Activated naive CD8-positive, alpha-beta T cell treated with anti-CD3 and anti-CD28 coated beads, Interleukin-2, amount 50 U/mL, for 24 hours (primary cell): ENCODE measurements at regions not wholly inside any gene's neighbourhood (a gene's known extent, or its start where the extent isn't known, plus 50 kb on each side); places are given as distances from the start of the nearest gene placed in this dataset.
"Not testable (repeated sequence)": the region's sequence is repeated elsewhere in the genome, so short reads cannot be mapped to it uniquely, and the experiment has no call there.

Source experiments
- ATAC-seq: fragments of 150-1000 bp; cut with Tn5 transposase; one replicate; pipeline ENCODE4 v1.10.0; 2021
- DNase-seq: peaks from one replicate; pipeline ENCODE4 v3.0.0; 2021
- H3K27ac Mint-ChIP-seq: one replicate; pipeline ENCODE4 v1.8.0; 2021; ENCODE audit warnings: mild to moderate bottlenecking, mixed read lengths
- H3K27me3 Mint-ChIP-seq: one replicate; pipeline ENCODE4 v1.8.0; 2021; ENCODE audit warnings: mixed read lengths
- H3K36me3 Mint-ChIP-seq: one replicate; pipeline ENCODE4 v1.8.0; 2021; ENCODE audit warnings: low read depth, mixed read lengths
- H3K4me1 Mint-ChIP-seq: one replicate; pipeline ENCODE4 v1.8.0; 2021; ENCODE audit warnings: mixed read lengths
- H3K4me3 Mint-ChIP-seq: one replicate; pipeline ENCODE4 v1.8.0; 2021; ENCODE audit warnings: mild to moderate bottlenecking, moderate library complexity, mixed read lengths
- H3K9me3 Mint-ChIP-seq: one replicate; pipeline ENCODE4 v1.8.0; 2021; ENCODE audit warnings: mixed read lengths

GRCh38 chr13:87244256-87244890, 426.8 kb upstream of the SLITRK5 start:
- ATAC-seq, result no peak
- H3K27me3 Mint-ChIP-seq, result no peaks in the 10 kb centered on the region
- peaks cover 4% of the 10 kb centered on the region for H3K9me3 Mint-ChIP-seq
- H3K36me3 Mint-ChIP-seq, result no peaks in the 10 kb centered on the region
- peak overlapping the region; percentile 49 for H3K27ac Mint-ChIP-seq
- H3K4me1 Mint-ChIP-seq, result no peaks in the 10 kb centered on the region
- DNase-seq, result no peak
- H3K4me3 Mint-ChIP-seq, result no peak overlapping the region

GRCh38 chr13:87249847-87250246, 421.3 kb upstream of the SLITRK5 start:
- H3K4me3 Mint-ChIP-seq, H3K27ac Mint-ChIP-seq, DNase-seq, H3K36me3 Mint-ChIP-seq, H3K27me3 Mint-ChIP-seq, H3K4me1 Mint-ChIP-seq, ATAC-seq, H3K9me3 Mint-ChIP-seq: not testable (repeated sequence)

- Mint-ChIP-seq H3K4me3 (no peak overlapping the region), H3K27ac (no peak overlapping the region), H3K9me3 (peaks cover 13% of the 10 kb centered on the region), H3K4me1 (no peaks in the 10 kb centered on the region), H3K36me3 (no peaks in the 10 kb centered on the region), H3K27me3 (no peaks in the 10 kb centered on the region)
- no peak for ATAC-seq
- no peak for DNase-seq
Measured at GRCh38 chr13:87255394-87255793, 415.8 kb upstream of the SLITRK5 start.

DNA sequence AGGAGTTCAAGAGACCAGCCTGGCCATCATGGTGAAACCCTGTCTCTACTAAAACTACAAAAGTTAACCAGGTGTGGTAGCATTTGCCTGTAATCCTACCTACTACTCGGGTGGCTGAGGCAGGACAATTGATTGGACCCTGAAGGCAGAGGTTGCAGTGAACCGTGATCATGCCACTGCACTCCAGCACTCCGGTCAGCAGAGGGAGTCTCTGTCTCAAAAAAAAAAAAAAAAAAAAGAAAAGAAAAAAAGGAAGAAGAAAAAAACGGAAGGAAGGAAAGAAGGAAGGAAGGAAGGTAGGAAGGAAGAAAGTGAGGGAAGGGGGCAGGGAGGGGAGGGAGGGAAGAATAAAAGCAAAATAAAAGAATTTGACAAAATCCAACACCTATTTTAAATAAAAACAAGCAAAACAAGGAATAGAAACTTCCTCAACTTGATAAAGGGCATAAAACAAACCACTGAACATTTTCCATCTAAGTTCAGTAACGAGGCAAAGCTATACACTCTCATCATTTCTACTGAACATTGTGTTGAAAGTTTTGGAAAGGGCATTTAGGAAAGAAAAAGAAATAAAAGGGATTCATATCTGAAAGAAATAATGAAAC, 411.6 kb upstream of the SLITRK5 start:
- Mint-ChIP-seq H3K9me3 (peaks cover 11% of the 10 kb centered on the region), H3K4me3 (no peak overlapping the region), H3K36me3 (no peaks in the 10 kb centered on the region), H3K4me1 (no peaks in the 10 kb centered on the region), H3K27me3 (no peaks in the 10 kb centered on the region), H3K27ac (no peak overlapping the region)
- ATAC-seq, result no peak
- no peak for DNase-seq

DNA sequence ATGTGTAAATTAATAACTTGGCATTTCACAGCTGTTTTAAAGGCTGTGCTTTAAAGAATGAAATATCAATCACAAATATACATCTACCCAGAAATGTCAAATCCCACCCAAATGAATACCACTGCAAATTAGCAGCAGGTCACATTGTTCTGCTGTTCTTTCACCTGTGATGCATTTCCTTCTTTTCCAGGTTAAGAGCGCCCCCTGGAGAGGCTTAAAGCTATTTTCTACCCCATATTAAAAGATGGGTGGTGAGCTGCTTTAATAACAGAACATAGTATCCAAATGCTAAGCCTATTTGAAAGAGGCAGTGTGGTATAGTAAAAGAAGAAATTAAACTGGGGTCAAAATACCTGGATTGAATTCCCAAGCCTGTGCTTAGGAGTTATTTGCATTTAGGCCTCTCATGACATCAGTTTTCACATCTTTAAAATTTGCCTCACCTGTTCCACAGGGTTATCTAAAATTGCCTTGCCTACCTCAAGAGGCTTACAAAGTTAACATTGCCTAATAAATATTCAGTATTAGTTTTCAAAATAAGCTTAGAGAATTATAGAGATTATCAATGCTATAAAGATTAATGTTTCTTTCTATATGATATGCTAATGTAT, 396.9 kb upstream of the SLITRK5 start:
- no peak overlapping the region for H3K27ac Mint-ChIP-seq
- ATAC-seq, result no peak
- H3K27me3 Mint-ChIP-seq, result no peaks in the 10 kb centered on the region
- no peaks in the 10 kb centered on the region for H3K36me3 Mint-ChIP-seq
- no peaks in the 10 kb centered on the region for H3K9me3 Mint-ChIP-seq
- peak; percentile 27 for DNase-seq
- no peak overlapping the region for H3K4me3 Mint-ChIP-seq
- H3K4me1 Mint-ChIP-seq, result no peaks in the 10 kb centered on the region

DNA sequence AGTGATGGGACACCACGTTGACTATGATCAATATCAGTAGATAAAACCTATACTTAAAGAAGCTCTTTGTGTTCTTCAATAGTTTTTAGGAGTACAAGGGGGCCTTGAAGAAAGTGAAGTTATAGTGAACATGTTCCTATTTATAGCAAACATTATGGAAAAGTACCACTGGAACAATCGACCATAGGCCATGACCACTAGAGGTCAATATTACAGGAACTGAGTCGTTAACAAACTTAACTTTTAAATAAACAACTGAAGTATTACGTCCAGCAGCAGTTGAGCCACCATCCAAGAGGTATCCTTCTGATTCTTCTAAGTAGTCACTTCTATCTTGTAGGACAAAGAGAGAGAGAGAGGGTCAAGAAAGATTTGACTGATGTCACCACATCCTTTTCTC, 391.0 kb upstream of the SLITRK5 start:
- no peak for ATAC-seq
- DNase-seq, result no peak
- Mint-ChIP-seq H3K9me3 (peaks cover 3% of the 10 kb centered on the region), H3K4me3 (no peak overlapping the region), H3K4me1 (no peaks in the 10 kb centered on the region), H3K27ac (no peak overlapping the region), H3K36me3 (no peaks in the 10 kb centered on the region), H3K27me3 (no peaks in the 10 kb centered on the region)

- H3K4me3 Mint-ChIP-seq, result no peak overlapping the region
- H3K36me3 Mint-ChIP-seq, result no peaks in the 10 kb centered on the region
- H3K9me3 Mint-ChIP-seq, result peaks cover 14% of the 10 kb centered on the region
- H3K27me3 Mint-ChIP-seq, result no peaks in the 10 kb centered on the region
- H3K27ac Mint-ChIP-seq, result no peak overlapping the region
- DNase-seq, result no peak
- no peaks in the 10 kb centered on the region for H3K4me1 Mint-ChIP-seq
- ATAC-seq, result no peak
Measured at GRCh38 chr13:87287721-87288120, 383.4 kb upstream of the SLITRK5 start.

GRCh38 chr13:87295636-87296035, 375.5 kb upstream of the SLITRK5 start:
- DNase-seq (no peak), ATAC-seq (no peak)
- H3K36me3 Mint-ChIP-seq, result no peaks in the 10 kb centered on the region
- H3K9me3 Mint-ChIP-seq, result peaks cover 10% of the 10 kb centered on the region
- H3K27me3 Mint-ChIP-seq, result no peaks in the 10 kb centered on the region
- no peak overlapping the region for H3K4me3 Mint-ChIP-seq
- no peak overlapping the region for H3K27ac Mint-ChIP-seq
- H3K4me1 Mint-ChIP-seq, result no peaks in the 10 kb centered on the region

GRCh38 chr13:87302034-87302433, 369.1 kb upstream of the SLITRK5 start:
- no peaks in the 10 kb centered on the region for H3K36me3 Mint-ChIP-seq

GRCh38 chr13:87302931-87303330, 368.2 kb upstream of the SLITRK5 start:
- Mint-ChIP-seq H3K27me3 (no peaks in the 10 kb centered on the region), H3K36me3 (no peaks in the 10 kb centered on the region), H3K27ac (no peak overlapping the region), H3K4me1 (no peaks in the 10 kb centered on the region), H3K4me3 (no peak overlapping the region), H3K9me3 (peaks cover 6% of the 10 kb centered on the region)
- ATAC-seq (no peak), DNase-seq (no peak)

More at GRCh38 chr13:87302034-87302433, 369.1 kb upstream of the SLITRK5 start:
- Mint-ChIP-seq H3K27me3 (no peaks in the 10 kb centered on the region), H3K4me3 (no peak overlapping the region), H3K27ac (no peak overlapping the region), H3K4me1 (no peaks in the 10 kb centered on the region), H3K9me3 (peaks cover 4% of the 10 kb centered on the region)
- ATAC-seq (no peak), DNase-seq (no peak)

- Mint-ChIP-seq H3K36me3 (no peaks in the 10 kb centered on the region), H3K27ac (no peak overlapping the region), H3K4me3 (no peak overlapping the region), H3K4me1 (no peaks in the 10 kb centered on the region), H3K27me3 (no peaks in the 10 kb centered on the region), H3K9me3 (peaks cover 9% of the 10 kb centered on the region)
- DNase-seq (no peak), ATAC-seq (no peak)
Measured at GRCh38 chr13:87311165-87311564, 360.0 kb upstream of the SLITRK5 start.

DNA sequence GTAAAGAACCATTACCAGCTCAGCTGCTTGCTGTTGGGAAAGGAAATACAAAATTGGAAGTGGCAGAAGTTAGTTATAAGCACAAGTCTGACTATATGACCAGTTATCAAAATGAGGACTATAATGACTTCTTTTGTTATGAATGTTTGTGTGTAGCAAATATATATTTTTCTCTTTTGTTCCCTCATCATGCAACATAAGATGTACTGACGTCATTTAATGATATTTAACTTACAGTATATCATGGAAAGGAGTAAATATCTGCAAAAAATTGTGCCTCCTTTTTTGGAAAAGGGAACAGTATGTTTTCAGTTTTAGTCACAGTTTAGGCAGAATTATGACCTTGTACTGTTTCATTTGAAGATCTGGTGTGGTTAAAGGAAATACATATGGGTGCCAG, 356.3 kb upstream of the SLITRK5 start:
- DNase-seq, result no peak
- ATAC-seq, result no peak
- no peak overlapping the region for H3K4me3 Mint-ChIP-seq
- peaks cover 2% of the 10 kb centered on the region for H3K9me3 Mint-ChIP-seq
- no peaks in the 10 kb centered on the region for H3K36me3 Mint-ChIP-seq
- H3K27me3 Mint-ChIP-seq, result no peaks in the 10 kb centered on the region
- H3K4me1 Mint-ChIP-seq, result no peaks in the 10 kb centered on the region
- H3K27ac Mint-ChIP-seq, result no peak overlapping the region

DNA sequence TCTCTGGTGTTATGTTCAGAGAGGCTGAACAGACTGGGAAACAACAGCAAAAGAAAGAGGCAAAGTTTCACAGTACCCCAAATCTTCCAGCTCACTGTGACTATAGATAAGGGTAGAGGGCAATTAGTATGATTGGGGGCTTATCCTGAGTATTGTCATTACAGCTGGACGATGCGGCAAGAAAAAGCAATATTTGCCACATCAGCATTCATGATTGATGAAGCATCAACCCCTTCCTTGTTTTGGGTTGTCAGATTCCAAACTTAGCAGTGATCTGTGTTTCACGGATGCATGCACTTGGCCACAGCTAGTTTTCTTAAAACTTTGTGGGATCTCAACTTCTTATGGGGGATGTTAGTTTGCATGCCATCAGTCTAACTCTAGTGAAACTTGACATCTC, 348.8 kb upstream of the SLITRK5 start:
- Mint-ChIP-seq H3K9me3 (peaks cover 11% of the 10 kb centered on the region), H3K4me3 (no peak overlapping the region), H3K36me3 (no peaks in the 10 kb centered on the region), H3K27me3 (no peaks in the 10 kb centered on the region), H3K4me1 (no peaks in the 10 kb centered on the region), H3K27ac (no peak overlapping the region)
- no peak for ATAC-seq
- DNase-seq, result no peak

DNA sequence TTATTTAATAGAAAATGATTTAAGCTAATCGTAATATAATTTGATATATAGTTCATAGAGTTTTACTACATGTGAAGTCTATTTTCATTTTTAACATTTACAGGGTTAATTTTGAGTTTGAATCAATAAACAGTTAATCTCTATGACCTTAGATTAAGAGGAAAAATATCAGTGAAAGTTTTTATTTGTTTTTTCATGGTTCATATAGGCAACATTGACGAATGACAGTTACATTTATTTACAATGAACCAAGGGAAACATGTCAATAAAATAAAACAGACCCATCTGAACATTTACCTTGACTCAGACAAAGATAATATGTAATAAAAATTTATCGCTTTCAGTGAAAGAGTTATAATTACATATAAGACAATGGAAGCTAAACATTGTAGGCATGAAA, 346.6 kb upstream of the SLITRK5 start:
- Mint-ChIP-seq H3K4me1 (no peaks in the 10 kb centered on the region), H3K4me3 (no peak overlapping the region), H3K27me3 (no peaks in the 10 kb centered on the region), H3K9me3 (peaks cover 11% of the 10 kb centered on the region), H3K36me3 (no peaks in the 10 kb centered on the region), H3K27ac (no peak overlapping the region)
- no peak for ATAC-seq
- no peak for DNase-seq

DNA sequence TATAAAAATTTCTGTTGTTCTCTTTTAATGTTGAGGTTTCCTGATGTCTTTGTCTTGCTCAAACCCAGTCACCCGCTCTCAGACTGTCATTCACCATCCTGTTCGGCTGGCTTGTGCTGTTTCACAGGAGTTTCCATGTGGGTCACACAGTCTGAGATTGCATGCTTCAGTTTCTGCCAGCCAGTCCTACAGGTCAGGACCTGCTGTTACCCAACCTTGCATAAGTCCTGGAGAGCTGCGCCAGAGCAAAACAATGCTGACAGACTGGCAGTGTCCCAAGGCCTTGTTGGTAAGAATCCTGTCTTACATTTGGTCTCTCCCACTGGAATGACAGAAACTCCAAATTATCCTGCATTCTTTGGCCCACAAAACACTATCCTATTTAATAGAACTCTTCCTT, 340.0 kb upstream of the SLITRK5 start:
- Mint-ChIP-seq H3K27me3 (no peaks in the 10 kb centered on the region), H3K27ac (no peak overlapping the region), H3K9me3 (peaks cover 19% of the 10 kb centered on the region), H3K4me3 (no peak overlapping the region), H3K36me3 (no peaks in the 10 kb centered on the region), H3K4me1 (no peaks in the 10 kb centered on the region)
- ATAC-seq, result no peak
- DNase-seq, result no peak
